ENCODE measurements at regions not wholly inside any gene's neighbourhood (a gene's known extent, or its start where the extent isn't known, plus 50 kb on each side); places are given as distances from the start of the nearest gene placed in this dataset.

GRCh38 chr12:124397807-124398577, 103.1 kb downstream of the RFLNA start:
- Histone ChIP-seq H3K27me3 (ENCODE audit: control insufficient read depth in 1 of 2, insufficient read depth in 2 of 2, low read length in 2 of 2) (no peaks in the 10 kb centered on the region), H3K27ac (ENCODE audit: low read depth in 1 of 2, low read length in 2 of 2) (no peak overlapping the region), H3K9me3 (ENCODE audit: control insufficient read depth in 1 of 2, insufficient read depth in 1 of 2, low read length in 2 of 2) (no peaks in the 10 kb centered on the region), H3K36me3 (ENCODE audit: insufficient read depth, low read length) (peaks cover 67% of the 10 kb centered on the region), H3K4me1 (ENCODE audit: insufficient read depth, low read length) (peaks cover 5% of the 10 kb centered on the region), H3K4me3 (ENCODE audit: low read length) (no peak overlapping the region)
- Mint-ChIP-seq H3K36me3 (ENCODE audit: low read depth) (peaks cover 68% of the 10 kb centered on the region), H3K27me3 (no peaks in the 10 kb centered on the region), H3K4me3 (no peak overlapping the region), H3K27ac (no peak overlapping the region), H3K4me1 (ENCODE audit: low read depth) (peaks cover 4% of the 10 kb centered on the region), H3K9me3 (no peaks in the 10 kb centered on the region)
- TF ChIP-seq, protein P1, sequence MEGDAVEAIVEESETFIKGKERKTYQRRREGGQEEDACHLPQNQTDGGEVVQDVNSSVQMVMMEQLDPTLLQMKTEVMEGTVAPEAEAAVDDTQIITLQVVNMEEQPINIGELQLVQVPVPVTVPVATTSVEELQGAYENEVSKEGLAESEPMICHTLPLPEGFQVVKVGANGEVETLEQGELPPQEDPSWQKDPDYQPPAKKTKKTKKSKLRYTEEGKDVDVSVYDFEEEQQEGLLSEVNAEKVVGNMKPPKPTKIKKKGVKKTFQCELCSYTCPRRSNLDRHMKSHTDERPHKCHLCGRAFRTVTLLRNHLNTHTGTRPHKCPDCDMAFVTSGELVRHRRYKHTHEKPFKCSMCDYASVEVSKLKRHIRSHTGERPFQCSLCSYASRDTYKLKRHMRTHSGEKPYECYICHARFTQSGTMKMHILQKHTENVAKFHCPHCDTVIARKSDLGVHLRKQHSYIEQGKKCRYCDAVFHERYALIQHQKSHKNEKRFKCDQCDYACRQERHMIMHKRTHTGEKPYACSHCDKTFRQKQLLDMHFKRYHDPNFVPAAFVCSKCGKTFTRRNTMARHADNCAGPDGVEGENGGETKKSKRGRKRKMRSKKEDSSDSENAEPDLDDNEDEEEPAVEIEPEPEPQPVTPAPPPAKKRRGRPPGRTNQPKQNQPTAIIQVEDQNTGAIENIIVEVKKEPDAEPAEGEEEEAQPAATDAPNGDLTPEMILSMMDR (IDR thresholded peaks at IDR 0.05): no peak
- POLR2A ChIA-PET: no interaction called here
- intact Hi-C loops (cut with DNase I, micrococcal nuclease): loop anchor here in 1 of 2 experiments (10.0 kb wide), 1 partner anchor 147 kb away; no protein-coding TSS in a partner anchor
- CTCF ChIA-PET: no interaction called here
- DNase-seq (peak in 1 of 14 experiments; percentile 16), ATAC-seq (ENCODE audit: poor library complexity) (no peak)

DNA sequence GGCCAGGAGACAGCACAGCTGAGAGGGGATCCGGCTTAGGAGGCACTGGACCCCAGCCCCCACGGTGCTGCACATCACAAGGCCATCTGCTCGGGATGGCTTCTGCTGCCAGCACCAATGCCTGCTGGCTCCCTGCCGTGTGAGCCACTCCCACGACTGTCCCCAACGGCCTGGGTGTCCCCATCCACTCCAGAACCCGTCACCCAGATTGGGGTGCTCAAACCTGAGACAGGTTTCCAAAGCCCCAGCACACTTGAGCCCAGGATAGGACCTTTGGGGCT, 102.4 kb downstream of the RFLNA start:
- Mint-ChIP-seq H3K27me3 (no peaks in the 10 kb centered on the region), H3K4me1 (ENCODE audit: low read depth) (peaks cover 5% of the 10 kb centered on the region), H3K27ac (no peak overlapping the region), H3K4me3 (no peak overlapping the region), H3K36me3 (ENCODE audit: low read depth) (peaks cover 68% of the 10 kb centered on the region), H3K9me3 (no peaks in the 10 kb centered on the region)
- ChIA-PET CTCF (no interaction called here), POLR2A (no interaction called here)
- Histone ChIP-seq H3K27ac (ENCODE audit: low read depth in 1 of 2, low read length in 2 of 2) (no peak overlapping the region), H3K4me3 (ENCODE audit: low read length) (no peak overlapping the region), H3K27me3 (ENCODE audit: control insufficient read depth in 1 of 2, insufficient read depth in 2 of 2, low read length in 2 of 2) (no peaks in the 10 kb centered on the region), H3K36me3 (ENCODE audit: insufficient read depth, low read length) (peaks cover 67% of the 10 kb centered on the region), H3K4me1 (ENCODE audit: insufficient read depth, low read length) (peaks cover 12% of the 10 kb centered on the region), H3K9me3 (ENCODE audit: control insufficient read depth in 1 of 2, insufficient read depth in 1 of 2, low read length in 2 of 2) (no peaks in the 10 kb centered on the region)
- intact Hi-C loops (cut with DNase I, micrococcal nuclease): loop anchor here in 1 of 2 experiments (10.0 kb wide), 1 partner anchor 147 kb away; no protein-coding TSS in a partner anchor
- ATAC-seq (ENCODE audit: poor library complexity): no peak
- TF ChIP-seq, protein P1 (IDR thresholded peaks at IDR 0.05): no peak
- no peak for DNase-seq

GRCh38 chr12:124396544-124397398, 101.9 kb downstream of the RFLNA start:
- DNase-seq (no peak), ATAC-seq (ENCODE audit: poor library complexity) (no peak)
- Mint-ChIP-seq H3K4me3 (no peak overlapping the region), H3K36me3 (ENCODE audit: low read depth) (peaks cover 65% of the 10 kb centered on the region), H3K9me3 (no peaks in the 10 kb centered on the region), H3K27me3 (no peaks in the 10 kb centered on the region), H3K27ac (no peak overlapping the region), H3K4me1 (ENCODE audit: low read depth) (peaks cover 11% of the 10 kb centered on the region)
- TF ChIP-seq, protein P1 (IDR thresholded peaks at IDR 0.05): no peak
- POLR2A ChIA-PET: no interaction called here
- H3K4me1 ChIP-seq (ENCODE audit: insufficient read depth, low read length): peaks cover 17% of the 10 kb centered on the region
- peaks cover 61% of the 10 kb centered on the region for H3K36me3 ChIP-seq (ENCODE audit: insufficient read depth, low read length)
- no peak overlapping the region for H3K4me3 ChIP-seq (ENCODE audit: low read length)
- intact Hi-C loops (cut with DNase I, micrococcal nuclease): loop anchor here in 1 of 2 experiments (10.0 kb wide), 1 partner anchor 148 kb away; no protein-coding TSS in a partner anchor
- no peaks in the 10 kb centered on the region for H3K27me3 ChIP-seq (ENCODE audit: control insufficient read depth in 1 of 2, insufficient read depth in 2 of 2, low read length in 2 of 2)
- no peak overlapping the region for H3K27ac ChIP-seq (ENCODE audit: low read depth in 1 of 2, low read length in 2 of 2)
- CTCF ChIA-PET: no interaction called here
- H3K9me3 ChIP-seq (ENCODE audit: control insufficient read depth in 1 of 2, insufficient read depth in 1 of 2, low read length in 2 of 2): no peaks in the 10 kb centered on the region

Data from CD4-positive, alpha-beta T cell (primary cell).